ENCODE measurements at regions not wholly inside any gene's neighbourhood (a gene's known extent, or its start where the extent isn't known, plus 50 kb on each side); places are given as distances from the start of the nearest gene placed in this dataset.

DNA sequence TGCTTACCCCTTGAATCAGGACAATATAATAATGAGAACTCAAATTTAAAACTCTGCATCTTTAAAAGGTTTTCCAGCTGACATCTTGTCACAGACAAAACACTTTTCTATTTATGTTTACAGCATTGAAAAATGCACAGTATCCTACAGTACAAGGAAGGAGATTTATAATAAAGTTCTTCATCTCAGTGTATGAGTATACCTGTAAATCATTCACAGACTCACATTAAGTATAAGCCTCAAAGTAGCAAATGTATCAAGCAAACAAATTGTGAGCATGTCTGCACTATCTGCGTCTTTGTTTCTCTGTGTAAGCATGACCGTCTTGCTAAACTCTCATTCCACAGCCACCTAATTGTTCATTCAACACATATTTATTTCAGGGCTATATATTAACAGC lies 52.8 kb downstream of the PPP1R2C start:
- DNase-seq (ENCODE audit: insufficient read length, low spot score) (no peak), FAIRE-seq (no peak)

DNA sequence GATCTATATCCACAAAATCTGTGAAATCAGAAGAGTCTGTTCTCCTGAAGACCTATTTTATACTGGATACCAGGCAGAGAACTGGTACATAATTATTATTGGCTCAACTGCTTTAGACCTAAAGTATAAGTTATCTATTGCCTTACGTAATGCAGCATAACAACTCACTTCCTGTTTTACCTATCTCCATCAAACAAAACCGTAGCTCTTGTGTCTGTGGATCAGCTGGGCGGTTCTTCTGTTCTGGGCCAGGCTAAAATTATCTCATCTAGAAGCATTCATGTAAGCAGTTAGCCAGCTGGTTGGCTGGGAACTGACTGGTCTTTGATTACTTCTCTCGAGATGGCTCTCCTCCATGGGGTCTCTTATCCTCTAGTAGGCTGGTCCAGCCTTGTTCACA lies 57.8 kb downstream of the PPP1R2C start:
- FAIRE-seq = no peak
- no peak for DNase-seq (ENCODE audit: insufficient read length, low spot score)

DNA sequence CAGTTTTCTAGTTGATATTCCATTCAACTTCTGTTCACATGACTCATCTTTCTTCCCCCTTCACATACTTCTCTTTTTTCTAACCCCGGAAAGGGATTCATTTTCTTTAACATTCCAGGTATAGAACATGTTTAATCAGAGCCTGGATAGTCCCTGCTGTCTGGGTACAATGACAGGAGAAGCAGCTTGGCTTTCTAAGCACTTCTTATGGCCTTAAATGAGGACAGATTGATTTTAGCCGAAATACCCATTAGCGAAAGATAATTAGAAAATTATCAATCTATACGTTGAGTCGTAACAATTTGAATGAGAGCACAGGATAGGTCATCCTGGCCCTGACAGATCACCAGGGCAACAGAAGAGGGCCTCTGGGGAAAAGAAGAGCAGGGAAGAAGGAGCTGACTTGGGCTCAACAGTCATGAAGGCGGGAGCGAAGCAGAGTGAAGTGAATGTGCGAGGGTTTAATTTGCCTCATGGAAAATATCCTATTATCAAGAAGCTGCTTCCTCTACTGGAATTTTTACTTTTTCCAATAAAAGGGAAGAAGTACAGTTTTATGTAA lies 62.2 kb downstream of the PPP1R2C start:
- no peak for DNase-seq (ENCODE audit: insufficient read length, low spot score)
- FAIRE-seq = no peak

DNA sequence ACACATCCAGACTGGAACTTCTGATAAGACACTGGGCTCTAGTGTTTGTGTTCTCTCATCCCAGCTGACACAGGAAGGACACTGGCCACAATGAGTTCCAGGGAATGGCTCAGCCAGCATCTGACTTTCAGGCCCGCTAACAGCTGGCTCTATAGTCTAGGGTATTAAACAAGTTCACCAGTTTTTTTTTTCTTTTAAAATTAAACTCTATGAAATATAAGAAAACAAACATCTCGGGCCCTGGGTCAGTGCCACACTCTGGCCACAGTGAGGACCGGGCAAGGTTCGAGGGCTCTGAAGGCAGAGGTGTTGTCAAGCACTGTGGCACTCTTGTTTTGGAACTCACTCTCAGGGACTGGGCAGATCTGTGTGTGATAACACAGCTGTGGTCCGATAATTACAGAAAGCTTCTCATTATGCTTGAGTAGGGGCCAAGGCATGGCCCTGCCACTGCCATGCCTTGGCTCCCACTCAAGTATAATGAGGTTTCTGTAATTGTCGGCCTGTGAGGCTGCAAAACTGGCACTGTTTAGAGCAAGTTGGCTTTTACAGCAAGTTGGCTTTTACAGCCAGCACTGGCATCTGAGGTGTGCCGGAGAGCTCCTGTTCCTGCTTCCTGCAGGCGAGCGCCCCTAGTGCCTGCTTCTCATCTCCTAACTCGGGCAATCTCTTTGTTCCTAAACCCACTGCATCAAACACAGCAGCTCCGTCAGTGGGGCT lies 62.8 kb downstream of the PPP1R2C start:
- FAIRE-seq (peak; percentile 76), DNase-seq (ENCODE audit: insufficient read length, low spot score) (peak; percentile 3)

DNA sequence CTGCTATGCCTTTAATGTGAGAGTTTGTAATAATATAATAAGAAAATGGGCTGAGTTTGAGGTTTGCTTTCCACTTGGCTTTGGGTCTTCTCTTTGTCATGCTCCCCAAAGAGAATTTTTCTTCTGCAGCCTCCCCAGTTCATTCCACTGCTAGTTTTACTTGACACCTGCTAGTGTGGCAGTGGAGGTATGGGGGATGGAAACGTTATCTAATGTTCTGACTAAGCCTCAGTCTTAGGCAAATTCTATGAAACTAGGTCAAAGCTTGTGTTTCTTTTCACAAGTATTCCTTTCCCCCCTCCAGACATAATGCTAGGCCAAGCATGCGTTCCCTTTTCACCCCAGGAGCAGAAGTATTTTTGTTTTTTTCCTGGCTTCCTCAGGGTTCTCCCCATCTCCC lies 67.5 kb downstream of the PPP1R2C start:
- DNase-seq (ENCODE audit: insufficient read length, low spot score) = no peak
- FAIRE-seq = no peak

DNA sequence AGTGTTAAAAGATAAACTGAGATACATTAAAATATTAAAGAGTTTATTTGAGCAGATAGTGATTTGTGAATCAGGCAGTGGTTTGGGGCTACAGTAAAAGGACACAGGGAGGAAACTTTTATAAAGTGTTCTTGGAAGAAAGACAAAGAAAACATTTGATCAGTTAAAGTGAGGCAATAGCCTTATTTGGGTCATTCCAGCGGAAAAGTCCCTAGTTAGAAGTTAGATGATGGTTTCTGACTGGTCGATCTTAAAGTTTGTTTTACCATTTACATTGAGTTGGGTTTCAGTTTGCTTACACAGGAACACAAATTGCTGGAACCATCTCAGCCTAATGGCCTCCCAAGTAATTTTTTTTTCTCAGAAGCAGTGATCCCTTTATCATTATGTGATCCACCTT lies 69.7 kb downstream of the PPP1R2C start:
- DNase-seq (ENCODE audit: insufficient read length, low spot score) (no peak), FAIRE-seq (no peak)

DNA sequence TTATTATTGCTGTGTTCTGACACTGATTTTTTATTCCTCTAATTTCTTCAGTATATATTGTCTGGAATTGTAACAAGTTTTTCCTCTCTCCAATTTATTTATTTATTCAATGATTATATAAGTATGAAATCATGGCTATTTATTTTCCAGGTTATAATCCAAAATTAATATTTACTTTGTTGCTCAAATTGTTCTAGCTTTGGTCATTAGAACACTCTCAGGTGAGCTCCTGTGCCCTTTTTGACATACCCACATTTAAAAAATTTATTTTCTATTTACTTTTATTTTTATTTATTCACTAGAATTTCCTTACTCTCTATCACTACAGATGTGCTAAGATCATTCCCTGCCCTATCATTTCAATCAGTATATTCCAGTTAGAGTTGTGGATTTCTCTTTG lies 70.2 kb downstream of the PPP1R2C start:
- DNase-seq (ENCODE audit: insufficient read length, low spot score) (no peak), FAIRE-seq (no peak)

DNA sequence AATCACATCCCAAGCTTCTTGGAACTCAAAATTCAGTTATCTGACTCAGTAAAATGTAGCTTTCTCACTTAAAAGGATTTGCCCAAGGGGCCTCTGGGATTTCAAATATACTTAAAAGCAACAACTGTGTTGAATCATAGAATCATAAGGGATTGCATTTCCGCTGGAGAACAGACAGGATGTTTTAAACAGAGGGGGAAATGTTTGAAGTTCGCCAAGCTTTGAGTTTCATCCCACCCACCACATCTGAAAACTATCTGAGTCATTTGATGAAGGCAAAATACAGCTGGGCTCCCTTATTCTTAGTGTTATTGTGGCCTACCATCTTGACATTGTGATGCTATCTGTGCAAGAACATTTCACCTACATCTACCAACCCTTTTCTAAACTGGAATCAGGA lies 73.5 kb downstream of the PPP1R2C start:
- FAIRE-seq (no peak), DNase-seq (ENCODE audit: insufficient read length, low spot score) (no peak)

DNA sequence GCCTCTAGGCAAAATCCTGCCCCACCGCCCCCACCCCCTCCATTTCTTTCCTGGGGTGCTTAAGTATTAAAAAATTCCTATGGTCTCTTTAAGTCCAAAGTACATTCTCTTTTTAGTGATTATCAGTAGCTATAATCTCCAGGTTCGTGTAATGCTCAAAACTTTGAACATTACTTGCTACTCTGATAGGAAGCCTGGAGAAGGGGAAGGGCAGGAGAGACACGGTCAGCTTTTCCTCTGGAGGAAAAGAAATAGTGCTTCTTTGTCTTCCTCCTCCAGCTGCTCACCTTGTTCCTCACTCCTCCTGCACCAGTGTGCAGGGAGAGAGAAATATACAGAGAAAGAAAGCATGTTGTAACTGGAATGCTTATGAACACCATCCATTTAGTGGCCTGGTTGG lies 80.4 kb downstream of the PPP1R2C start:
- DNase-seq (ENCODE audit: insufficient read length, low spot score) = no peak
- FAIRE-seq = no peak

GRCh38 chrX:42696536-42697124 lies 81.3 kb downstream of the PPP1R2C start:
- DNase-seq (ENCODE audit: insufficient read length, low spot score) = no peak
- no peak for FAIRE-seq

DNA sequence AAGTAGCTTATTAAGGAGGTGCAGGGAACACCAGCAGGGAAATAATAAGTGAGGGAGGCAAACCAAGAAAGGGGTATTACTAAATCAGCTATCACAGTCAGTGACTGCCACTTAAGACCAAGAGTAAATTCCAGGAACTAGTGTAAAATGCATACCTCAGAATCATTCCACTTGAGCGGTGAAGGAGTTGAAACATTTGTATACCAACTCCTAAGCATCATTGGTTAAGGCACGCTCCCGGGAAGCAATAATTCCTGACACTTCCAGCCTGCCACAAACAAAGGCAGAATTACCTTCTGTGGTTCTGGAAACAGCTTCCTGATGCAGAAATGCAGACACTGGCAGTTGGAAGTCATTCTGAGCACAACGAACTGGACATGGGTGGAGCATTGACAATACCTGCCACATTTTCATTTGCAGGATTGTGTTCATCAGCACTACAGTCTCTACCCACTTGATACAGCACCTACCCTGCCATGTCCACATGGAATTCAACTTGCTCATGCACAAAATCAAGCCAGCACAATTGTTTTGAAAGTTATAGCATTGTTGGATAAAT lies 82.1 kb downstream of the PPP1R2C start:
- FAIRE-seq = no peak
- DNase-seq (ENCODE audit: insufficient read length, low spot score) = no peak

DNA sequence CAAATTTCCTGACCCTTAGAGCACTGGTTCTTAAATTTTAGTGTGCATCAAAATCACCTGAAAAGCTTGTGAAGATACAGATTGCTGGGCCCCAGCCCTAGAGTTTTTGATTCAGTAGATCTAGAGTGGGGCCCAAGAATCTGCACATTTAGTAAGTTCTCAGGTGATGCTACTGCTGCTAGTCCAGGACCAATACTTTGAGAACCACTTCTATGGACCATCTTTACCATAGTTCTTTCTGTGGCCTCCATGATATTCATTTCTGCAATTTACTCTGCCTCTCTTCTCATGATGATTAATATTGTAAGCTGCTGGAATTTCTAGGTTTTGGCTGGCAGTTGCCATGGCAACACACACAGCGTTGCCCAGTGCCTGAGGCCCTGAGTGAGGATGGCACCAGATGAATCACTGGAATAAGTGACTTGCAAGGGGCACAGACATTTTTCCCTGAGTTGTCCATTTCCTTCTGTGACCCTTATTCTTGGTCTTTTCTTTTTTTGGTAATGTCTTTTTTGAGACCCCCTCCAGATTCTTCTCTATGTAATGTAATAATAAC lies 83.6 kb downstream of the PPP1R2C start:
- FAIRE-seq = no peak
- no peak for DNase-seq (ENCODE audit: insufficient read length, low spot score)

GRCh38 chrX:42691196-42691595 lies 86.8 kb downstream of the PPP1R2C start:
- DNase-seq (ENCODE audit: insufficient read length, low spot score) = no peak
- FAIRE-seq = no peak

DNA sequence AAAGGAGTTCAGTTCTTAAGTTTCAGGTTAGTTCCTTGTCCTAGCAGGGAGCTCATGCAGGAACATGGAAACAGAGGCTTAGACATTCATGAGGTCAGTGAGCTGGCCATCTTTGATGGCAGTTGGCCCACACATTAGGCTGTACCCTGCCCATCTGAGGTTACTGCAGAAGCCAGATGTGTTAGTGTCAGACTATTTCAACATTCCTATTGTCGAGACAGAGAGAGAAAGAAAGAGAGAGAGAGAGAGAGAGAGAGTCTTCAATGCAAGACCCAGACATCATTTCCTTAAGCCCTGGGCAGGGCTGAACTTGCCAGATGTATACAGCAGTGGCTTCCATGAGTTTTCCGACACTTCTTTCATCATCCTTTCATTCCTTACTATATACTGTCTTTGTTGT lies 91.3 kb downstream of the PPP1R2C start:
- FAIRE-seq (no peak), DNase-seq (ENCODE audit: insufficient read length, low spot score) (no peak)

DNA sequence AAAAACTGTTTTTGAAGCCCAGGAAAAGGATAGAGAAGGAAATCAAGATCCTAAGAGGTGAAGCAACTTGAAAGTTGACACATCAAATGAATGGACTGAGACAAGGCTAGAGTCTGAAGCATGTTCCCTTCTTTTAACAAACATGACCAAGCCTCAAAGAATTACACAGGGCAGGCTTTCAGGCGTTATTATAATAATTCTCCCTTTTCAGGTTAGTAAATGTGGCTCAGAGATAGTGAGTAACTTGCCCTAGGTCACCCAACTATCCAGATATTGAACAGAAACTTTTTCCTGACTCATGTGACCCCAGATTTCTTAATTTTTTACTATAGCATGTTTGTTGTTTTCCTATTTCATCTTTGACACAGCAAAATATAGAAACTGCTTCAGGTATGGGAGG lies 91.7 kb downstream of the PPP1R2C start:
- no peak for FAIRE-seq
- DNase-seq (ENCODE audit: insufficient read length, low spot score) = no peak

- FAIRE-seq = no peak
These were observed 93.9 kb downstream of the PPP1R2C start for GRCh38 chrX:42684065-42684464.

DNA sequence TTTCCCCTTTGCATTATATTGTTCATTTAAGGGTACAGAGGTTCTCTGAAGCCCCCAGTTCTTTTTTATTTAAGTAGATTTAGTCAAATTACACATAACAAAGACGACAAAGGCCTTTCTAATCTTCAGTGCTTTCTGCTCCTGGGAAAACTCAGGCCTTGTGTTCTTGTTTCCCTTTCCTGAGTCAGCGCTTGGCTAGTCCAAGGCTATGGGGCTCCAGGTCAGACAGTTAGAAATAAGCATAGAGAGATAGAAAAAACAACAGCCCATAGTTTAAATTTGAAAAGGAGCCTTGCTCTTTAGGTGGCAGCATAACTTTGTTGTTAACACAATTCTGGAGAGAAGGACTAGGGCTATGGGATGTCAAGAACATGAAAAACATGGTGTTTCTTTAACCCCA lies 97.3 kb downstream of the PPP1R2C start:
- no peak for DNase-seq (ENCODE audit: insufficient read length, low spot score)
- no peak for FAIRE-seq

More at GRCh38 chrX:42684065-42684464, 93.9 kb downstream of the PPP1R2C start:
- no peak for DNase-seq (ENCODE audit: insufficient read length, low spot score)

GRCh38 chrX:42678133-42678532 lies 99.8 kb downstream of the PPP1R2C start:
- peak; percentile 23 for FAIRE-seq

GRCh38 chrX:42673301-42673810 lies 104.6 kb downstream of the PPP1R2C start:
- DNase-seq (ENCODE audit: insufficient read length, low spot score) (no peak), FAIRE-seq (peak; percentile 80)

More at GRCh38 chrX:42678133-42678532, 99.8 kb downstream of the PPP1R2C start:
- no peak for DNase-seq (ENCODE audit: insufficient read length, low spot score)

GRCh38 chrX:42664680-42665079 lies 113.3 kb downstream of the PPP1R2C start:
- FAIRE-seq (no peak), DNase-seq (ENCODE audit: insufficient read length, low spot score) (no peak)

GRCh38 chrX:42628471-42628870 lies 149.5 kb downstream of the PPP1R2C start:
- no peak for FAIRE-seq
- no peak for DNase-seq (ENCODE audit: insufficient read length, low spot score)

All from GM19239 (cell line).